ENCODE measurements at regions not wholly inside any gene's neighbourhood (a gene's known extent, or its start where the extent isn't known, plus 50 kb on each side); places are given as distances from the start of the nearest gene placed in this dataset.
A peak's percentile ranks its signal among the peaks of the same experiment; 100 is the strongest.

DNA sequence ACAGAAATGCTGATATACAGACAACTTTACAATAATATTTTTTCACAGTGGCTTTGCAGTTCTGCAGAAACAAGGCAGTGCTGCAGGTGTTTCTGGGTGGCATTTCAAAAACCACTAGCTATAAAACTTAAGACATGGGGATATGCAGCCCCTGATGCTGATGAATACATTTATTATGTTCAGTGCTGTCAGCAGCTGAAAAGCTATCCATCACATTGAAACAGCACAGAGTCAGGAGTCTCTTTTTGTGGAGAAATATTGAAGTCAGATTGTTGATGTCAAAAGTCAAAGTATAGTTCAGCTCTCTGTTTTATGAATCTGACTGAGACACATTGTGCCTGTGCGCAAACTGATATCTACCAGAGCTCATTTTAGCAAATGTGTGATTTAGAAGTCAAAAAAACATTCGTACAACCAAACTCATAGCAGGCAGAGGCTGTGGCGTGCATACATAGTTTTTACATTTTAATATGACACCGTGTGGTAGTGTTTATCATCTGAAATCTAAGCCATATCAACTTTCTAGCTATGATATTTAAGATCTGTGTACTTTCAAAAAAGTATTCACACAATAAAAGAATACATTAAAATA, 467.6 kb downstream of the PRKD1 start:
- no peaks in the 10 kb centered on the region for H3K9me3 ChIP-seq (ENCODE audit: control insufficient read depth, insufficient read depth, low read length)
- no peaks in the 10 kb centered on the region for H3K27me3 ChIP-seq (ENCODE audit: control insufficient read depth, insufficient read depth, low read length)
- no peak overlapping the region for H3K27ac ChIP-seq (ENCODE audit: low read depth, low read length)
- H3K36me3 ChIP-seq (ENCODE audit: control insufficient read depth, insufficient read depth, low read length): no peaks in the 10 kb centered on the region
- no peaks in the 10 kb centered on the region for H3K4me1 ChIP-seq (ENCODE audit: control insufficient read depth, insufficient read depth, low read length)
- WGBS (ENCODE audit: insufficient coverage): no CpG with 5 or more reads among the region's 4 CpGs
- peak in 1 of 6 donors; percentile 77 for DNase-seq (ENCODE audit: low read depth in 4 of 6, low spot score in 6 of 6)
- no peak overlapping the region for H3K4me3 ChIP-seq (ENCODE audit: low read depth, low read length)

DNA sequence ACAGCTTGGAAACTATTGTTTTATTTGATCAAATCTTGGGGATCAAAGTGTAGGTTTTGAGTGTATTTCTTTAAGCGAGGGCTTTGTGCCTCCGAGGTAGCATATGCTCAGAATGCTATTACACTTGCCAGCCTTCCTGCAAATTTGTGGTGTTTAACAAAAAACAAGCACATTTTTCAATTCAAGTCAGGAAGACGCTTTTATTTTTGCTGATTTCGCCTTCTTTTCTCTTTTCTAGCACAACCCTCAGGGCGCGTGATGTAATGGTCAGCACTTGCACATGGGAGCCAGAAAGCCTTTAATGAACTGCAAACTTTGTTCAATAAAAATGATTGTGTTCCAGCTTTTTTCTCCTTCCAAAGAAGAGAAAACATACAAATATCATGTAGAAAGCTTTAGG, 466.5 kb downstream of the PRKD1 start:
- H3K4me3 ChIP-seq (ENCODE audit: low read depth, low read length): no peak overlapping the region

DNA sequence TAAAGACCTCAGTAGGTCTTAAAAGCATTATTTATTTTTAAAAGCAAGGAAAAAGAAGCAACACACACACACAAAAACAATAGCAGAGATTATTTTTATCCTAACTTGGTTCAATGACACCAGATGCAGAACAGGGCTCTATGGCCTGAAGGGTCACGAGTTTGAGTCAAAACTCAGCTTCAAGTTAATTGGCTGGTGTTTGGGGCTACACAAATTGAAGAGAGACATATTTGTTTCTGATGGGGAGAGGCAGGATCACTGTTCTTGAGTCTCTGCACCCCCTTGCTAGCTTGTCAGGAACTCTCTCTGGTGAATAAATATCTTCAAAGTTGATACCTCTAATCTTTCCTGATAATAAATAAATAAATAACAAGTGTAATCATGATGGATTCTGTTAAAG, 466.1 kb downstream of the PRKD1 start:
- Histone ChIP-seq H3K27ac (ENCODE audit: low read depth, low read length) (no peak overlapping the region), H3K4me1 (ENCODE audit: control insufficient read depth, insufficient read depth, low read length) (no peaks in the 10 kb centered on the region), H3K36me3 (ENCODE audit: control insufficient read depth, insufficient read depth, low read length) (no peaks in the 10 kb centered on the region), H3K9me3 (ENCODE audit: control insufficient read depth, insufficient read depth, low read length) (no peaks in the 10 kb centered on the region), H3K27me3 (ENCODE audit: control insufficient read depth, insufficient read depth, low read length) (no peaks in the 10 kb centered on the region), H3K4me3 (ENCODE audit: low read depth, low read length) (no peak overlapping the region)
- WGBS (ENCODE audit: insufficient coverage): no CpG with 5 or more reads among the region's 1 CpG
- peak in 1 of 6 donors; percentile 61 for DNase-seq (ENCODE audit: low read depth in 4 of 6, low spot score in 6 of 6)

More for the DNA sequence above, 466.5 kb downstream of the PRKD1 start:
- no peaks in the 10 kb centered on the region for H3K4me1 ChIP-seq (ENCODE audit: control insufficient read depth, insufficient read depth, low read length)
- DNase-seq (ENCODE audit: low read depth in 4 of 6, low spot score in 6 of 6): peak in 2 of 6 donors; percentile 9 to 83
- H3K27ac ChIP-seq (ENCODE audit: low read depth, low read length): no peak overlapping the region
- H3K36me3 ChIP-seq (ENCODE audit: control insufficient read depth, insufficient read depth, low read length): no peaks in the 10 kb centered on the region
- H3K27me3 ChIP-seq (ENCODE audit: control insufficient read depth, insufficient read depth, low read length): no peaks in the 10 kb centered on the region
- no peaks in the 10 kb centered on the region for H3K9me3 ChIP-seq (ENCODE audit: control insufficient read depth, insufficient read depth, low read length)
- 50% methylated on average over 2 of the region's 6 CpGs for WGBS (ENCODE audit: insufficient coverage)

DNA sequence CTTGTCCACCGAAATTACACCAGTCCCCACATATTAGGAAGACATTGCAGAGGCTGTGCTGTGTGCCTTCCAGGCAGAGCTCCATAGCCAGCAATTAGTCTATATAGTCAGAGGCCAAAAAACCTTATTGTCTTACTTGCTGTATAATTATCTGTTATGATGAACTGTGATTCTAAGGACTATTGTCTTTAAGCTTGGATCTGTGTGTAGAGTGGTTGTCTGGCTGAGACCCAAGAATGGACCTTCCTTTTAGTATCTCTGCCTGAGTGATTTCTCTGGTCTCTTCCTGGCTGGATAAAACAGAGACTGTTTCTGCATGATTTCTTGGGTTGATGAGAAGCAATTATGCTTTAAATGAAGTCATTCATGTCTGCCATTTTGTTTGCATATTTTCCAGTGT, 465.3 kb downstream of the PRKD1 start:
- no peaks in the 10 kb centered on the region for H3K4me1 ChIP-seq (ENCODE audit: control insufficient read depth, insufficient read depth, low read length)
- no peak overlapping the region for H3K4me3 ChIP-seq (ENCODE audit: low read depth, low read length)
- H3K9me3 ChIP-seq (ENCODE audit: control insufficient read depth, insufficient read depth, low read length): no peaks in the 10 kb centered on the region
- WGBS (ENCODE audit: insufficient coverage): 67% methylated on average over 1 of the region's 1 CpG
- peak in 2 of 6 donors; percentile 18 to 77 for DNase-seq (ENCODE audit: low read depth in 4 of 6, low spot score in 6 of 6)
- H3K27ac ChIP-seq (ENCODE audit: low read depth, low read length): no peak overlapping the region
- no peaks in the 10 kb centered on the region for H3K27me3 ChIP-seq (ENCODE audit: control insufficient read depth, insufficient read depth, low read length)
- no peaks in the 10 kb centered on the region for H3K36me3 ChIP-seq (ENCODE audit: control insufficient read depth, insufficient read depth, low read length)

DNA sequence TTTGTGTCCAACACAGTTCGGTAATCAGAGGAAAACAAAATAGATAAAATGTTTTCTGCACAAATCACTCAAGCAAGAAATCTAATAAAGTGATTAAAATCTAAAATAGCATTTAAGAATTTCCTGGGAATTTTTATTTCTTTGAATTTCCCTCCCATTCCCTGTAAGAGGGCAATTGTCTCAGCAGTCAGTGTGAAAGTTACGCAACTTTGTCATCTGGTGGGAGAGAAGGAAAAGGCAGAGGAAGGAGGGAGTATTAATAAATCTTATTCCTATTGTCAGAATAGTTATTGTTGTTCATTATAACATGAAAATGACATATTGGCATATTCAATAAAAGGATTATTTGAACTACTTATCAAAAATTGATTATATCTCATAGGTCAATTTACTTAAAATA, 464.9 kb downstream of the PRKD1 start:
- H3K27ac ChIP-seq (ENCODE audit: low read depth, low read length): no peak overlapping the region
- H3K27me3 ChIP-seq (ENCODE audit: control insufficient read depth, insufficient read depth, low read length): no peaks in the 10 kb centered on the region
- H3K36me3 ChIP-seq (ENCODE audit: control insufficient read depth, insufficient read depth, low read length): no peaks in the 10 kb centered on the region
- no peak overlapping the region for H3K4me3 ChIP-seq (ENCODE audit: low read depth, low read length)
- no peaks in the 10 kb centered on the region for H3K4me1 ChIP-seq (ENCODE audit: control insufficient read depth, insufficient read depth, low read length)
- H3K9me3 ChIP-seq (ENCODE audit: control insufficient read depth, insufficient read depth, low read length): no peaks in the 10 kb centered on the region
- DNase-seq (ENCODE audit: low read depth in 4 of 6, low spot score in 6 of 6): no peak
- no CpG with 5 or more reads among the region's 2 CpGs for WGBS (ENCODE audit: insufficient coverage)

DNA sequence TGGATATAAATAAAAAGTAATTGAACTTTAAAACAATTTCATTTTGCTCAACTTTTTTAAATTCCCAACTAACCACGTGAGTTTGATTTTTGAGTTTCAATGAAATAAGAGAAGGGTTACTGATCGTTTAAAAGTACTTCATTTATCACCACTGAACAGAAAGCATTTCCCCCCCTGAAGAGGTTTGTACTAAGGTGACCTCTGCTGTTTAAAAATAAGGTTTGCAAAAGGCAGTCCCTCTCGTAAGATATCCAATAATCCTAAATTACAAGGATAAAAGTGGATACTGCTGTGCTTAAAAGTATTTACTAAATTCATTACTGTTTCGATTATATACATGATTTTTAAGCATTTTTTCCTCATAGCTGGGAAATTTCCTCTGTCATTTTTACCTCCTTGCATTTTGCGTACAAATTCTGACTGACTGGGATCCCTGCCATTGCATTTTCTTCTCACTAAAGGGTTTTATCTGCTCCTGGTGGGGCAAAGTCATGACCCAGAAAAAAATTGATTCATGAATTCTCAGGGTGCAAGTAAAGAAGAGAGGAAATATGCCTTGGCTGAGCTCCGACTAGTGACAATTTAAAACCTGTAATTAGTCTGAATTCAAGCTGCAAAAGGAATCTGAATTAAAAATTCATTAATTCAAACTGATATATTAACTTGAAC, 463.8 kb downstream of the PRKD1 start:
- no peaks in the 10 kb centered on the region for H3K27me3 ChIP-seq (ENCODE audit: control insufficient read depth, insufficient read depth, low read length)
- H3K36me3 ChIP-seq (ENCODE audit: control insufficient read depth, insufficient read depth, low read length): no peaks in the 10 kb centered on the region
- H3K9me3 ChIP-seq (ENCODE audit: control insufficient read depth, insufficient read depth, low read length): no peaks in the 10 kb centered on the region
- no CpG with 5 or more reads among the region's 6 CpGs for WGBS (ENCODE audit: insufficient coverage)
- H3K4me3 ChIP-seq (ENCODE audit: low read depth, low read length): no peak overlapping the region
- no peaks in the 10 kb centered on the region for H3K4me1 ChIP-seq (ENCODE audit: control insufficient read depth, insufficient read depth, low read length)
- peak in 2 of 6 donors; percentile 18 to 74 for DNase-seq (ENCODE audit: low read depth in 4 of 6, low spot score in 6 of 6)
- H3K27ac ChIP-seq (ENCODE audit: low read depth, low read length): no peak overlapping the region

DNA sequence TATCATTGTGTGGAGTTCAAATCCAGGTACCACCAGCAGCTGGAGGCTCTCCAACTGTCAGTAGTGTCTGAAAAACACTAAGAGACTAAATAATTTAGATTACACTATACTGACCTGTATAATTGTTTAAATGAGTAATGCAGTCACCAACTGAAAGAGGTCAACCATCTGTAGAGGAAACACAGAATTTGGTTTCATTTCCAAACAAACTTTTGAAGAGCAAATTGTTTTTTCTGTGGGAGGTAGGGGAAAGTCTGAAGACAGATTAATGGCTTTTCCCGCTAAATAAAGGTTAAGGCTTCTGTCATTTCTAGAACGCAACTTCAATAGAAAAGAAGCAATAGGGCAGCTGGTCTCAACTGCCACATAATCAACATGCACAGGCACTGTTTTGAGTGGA, 462.6 kb downstream of the PRKD1 start:
- H3K4me1 ChIP-seq (ENCODE audit: control insufficient read depth, insufficient read depth, low read length): no peaks in the 10 kb centered on the region
- H3K27me3 ChIP-seq (ENCODE audit: control insufficient read depth, insufficient read depth, low read length): no peaks in the 10 kb centered on the region
- peak in 1 of 6 donors; percentile 12 for DNase-seq (ENCODE audit: low read depth in 4 of 6, low spot score in 6 of 6)
- no peak overlapping the region for H3K27ac ChIP-seq (ENCODE audit: low read depth, low read length)
- H3K36me3 ChIP-seq (ENCODE audit: control insufficient read depth, insufficient read depth, low read length): no peaks in the 10 kb centered on the region
- H3K9me3 ChIP-seq (ENCODE audit: control insufficient read depth, insufficient read depth, low read length): no peaks in the 10 kb centered on the region
- no peak overlapping the region for H3K4me3 ChIP-seq (ENCODE audit: low read depth, low read length)
- no CpG with 5 or more reads among the region's 2 CpGs for WGBS (ENCODE audit: insufficient coverage)

DNA sequence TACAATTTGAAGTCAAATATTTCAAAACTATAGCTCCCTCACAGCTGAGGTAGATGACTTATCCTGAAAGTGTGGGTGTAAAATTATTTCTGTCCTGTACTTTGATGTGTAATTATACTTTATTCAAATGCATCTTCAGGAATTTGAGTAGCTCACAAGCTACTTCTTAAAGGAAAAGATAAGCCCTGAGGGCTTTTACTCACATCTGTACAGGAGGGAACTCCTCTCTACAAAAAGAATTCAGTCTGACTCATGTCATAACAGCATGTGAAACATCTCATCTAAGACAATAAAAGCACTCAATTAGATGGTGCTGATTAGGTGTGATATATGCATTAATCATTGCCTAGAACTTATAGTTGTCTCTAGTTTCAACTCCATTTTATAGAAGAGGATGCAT, 452.0 kb downstream of the PRKD1 start:
- Histone ChIP-seq H3K36me3 (ENCODE audit: control insufficient read depth, insufficient read depth, low read length) (no peaks in the 10 kb centered on the region), H3K4me1 (ENCODE audit: control insufficient read depth, insufficient read depth, low read length) (no peaks in the 10 kb centered on the region), H3K27ac (ENCODE audit: low read depth, low read length) (no peak overlapping the region), H3K4me3 (ENCODE audit: low read depth, low read length) (no peak overlapping the region), H3K9me3 (ENCODE audit: control insufficient read depth, insufficient read depth, low read length) (no peaks in the 10 kb centered on the region), H3K27me3 (ENCODE audit: control insufficient read depth, insufficient read depth, low read length) (no peaks in the 10 kb centered on the region)
- no peak for DNase-seq (ENCODE audit: low read depth in 4 of 6, low spot score in 6 of 6)

DNA sequence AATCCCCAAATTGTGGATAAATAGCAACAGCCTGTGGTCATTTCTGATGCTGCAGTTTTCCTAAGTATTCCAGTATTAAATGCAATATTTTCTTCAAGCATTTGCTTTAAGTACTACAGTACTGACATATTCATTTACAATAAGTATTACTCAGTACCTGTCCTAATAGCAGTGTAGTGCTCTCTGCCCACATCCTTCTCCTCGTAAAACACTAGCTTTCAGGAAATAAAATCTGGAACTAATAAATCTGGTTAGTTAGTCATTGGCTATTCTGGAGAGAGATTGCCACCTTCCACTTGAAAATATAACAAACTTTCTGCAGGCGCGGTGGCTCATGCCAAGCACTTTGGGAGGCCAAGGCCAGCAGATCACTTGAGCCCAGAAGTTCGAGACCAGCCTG, 441.5 kb downstream of the PRKD1 start:
- Histone ChIP-seq H3K27me3 (ENCODE audit: control insufficient read depth, insufficient read depth, low read length) (no peaks in the 10 kb centered on the region), H3K27ac (ENCODE audit: low read depth, low read length) (no peak overlapping the region), H3K36me3 (ENCODE audit: control insufficient read depth, insufficient read depth, low read length) (no peaks in the 10 kb centered on the region), H3K4me3 (ENCODE audit: low read depth, low read length) (no peak overlapping the region), H3K4me1 (ENCODE audit: control insufficient read depth, insufficient read depth, low read length) (no peaks in the 10 kb centered on the region), H3K9me3 (ENCODE audit: control insufficient read depth, insufficient read depth, low read length) (no peaks in the 10 kb centered on the region)
- 83% methylated on average over 1 of the region's 4 CpGs for WGBS (ENCODE audit: insufficient coverage)
- DNase-seq (ENCODE audit: low read depth in 4 of 6, low spot score in 6 of 6): no peak

DNA sequence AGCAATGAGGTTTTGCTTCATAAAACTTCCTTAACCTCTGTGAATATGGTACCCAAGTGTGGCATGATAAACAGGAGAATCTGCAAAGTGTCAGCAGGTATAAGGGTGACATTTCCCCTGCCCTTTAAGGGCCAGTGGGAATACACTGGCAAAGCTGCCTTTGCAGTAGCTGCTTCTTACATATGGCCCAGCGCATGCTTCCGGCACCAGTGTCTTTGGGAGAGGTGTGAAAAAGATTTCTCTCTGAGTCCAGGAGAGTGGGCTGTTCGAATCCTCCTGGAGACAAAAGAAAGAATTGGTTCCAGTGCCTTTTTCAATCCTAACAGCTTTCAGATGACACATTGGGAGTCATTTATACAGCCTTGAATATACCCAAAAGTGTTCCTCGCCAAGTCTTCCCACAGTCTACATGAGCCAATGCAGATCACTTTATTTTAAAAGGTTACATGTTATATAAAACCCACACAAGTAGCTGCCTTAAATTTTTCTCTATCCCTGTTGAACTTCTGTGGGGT, 437.7 kb downstream of the PRKD1 start:
- no peaks in the 10 kb centered on the region for H3K27me3 ChIP-seq (ENCODE audit: control insufficient read depth, insufficient read depth, low read length)
- no peaks in the 10 kb centered on the region for H3K9me3 ChIP-seq (ENCODE audit: control insufficient read depth, insufficient read depth, low read length)
- H3K27ac ChIP-seq (ENCODE audit: low read depth, low read length): no peak overlapping the region
- DNase-seq (ENCODE audit: low read depth in 4 of 6, low spot score in 6 of 6): peak in 1 of 6 donors; percentile 69
- H3K4me1 ChIP-seq (ENCODE audit: control insufficient read depth, insufficient read depth, low read length): no peaks in the 10 kb centered on the region
- no peaks in the 10 kb centered on the region for H3K36me3 ChIP-seq (ENCODE audit: control insufficient read depth, insufficient read depth, low read length)
- H3K4me3 ChIP-seq (ENCODE audit: low read depth, low read length): no peak overlapping the region
- WGBS (ENCODE audit: insufficient coverage): 100% methylated on average over 2 of the region's 4 CpGs
